ENCODE measurements at regions not wholly inside any gene's neighbourhood (a gene's known extent, or its start where the extent isn't known, plus 50 kb on each side); places are given as distances from the start of the nearest gene placed in this dataset.
A peak's percentile ranks its signal among the peaks of the same experiment; 100 is the strongest.
"Not testable (repeated sequence)": the region's sequence is repeated elsewhere in the genome, so short reads cannot be mapped to it uniquely, and the experiment has no call there.

- no peaks in the 10 kb centered on the region for H3K9me3 ChIP-seq (ENCODE audit: control insufficient read depth, low read depth, low read length)
- no peaks in the 10 kb centered on the region for H3K36me3 ChIP-seq (ENCODE audit: control insufficient read depth, low read depth, low read length)
- no peak overlapping the region for H3K9ac ChIP-seq (ENCODE audit: low read length)
- H3K27me3 ChIP-seq (ENCODE audit: control insufficient read depth, insufficient read depth, low read length), result no peaks in the 10 kb centered on the region
- H3K27ac ChIP-seq (ENCODE audit: low read length), result no peak overlapping the region
- peaks cover 8% of the 10 kb centered on the region for H3K4me1 ChIP-seq (ENCODE audit: control insufficient read depth, low read depth, low read length)
- H3K4me3 ChIP-seq (ENCODE audit: low read length), result no peak overlapping the region
These were observed 167.0 kb upstream of the PLXNC1 start for GRCh38 chr12:93981411-93981810.

- peaks cover 8% of the 10 kb centered on the region for H3K4me1 ChIP-seq (ENCODE audit: control insufficient read depth, low read depth, low read length)
- no peaks in the 10 kb centered on the region for H3K9me3 ChIP-seq (ENCODE audit: control insufficient read depth, low read depth, low read length)
- H3K4me3 ChIP-seq (ENCODE audit: low read length), result no peak overlapping the region
- H3K36me3 ChIP-seq (ENCODE audit: control insufficient read depth, low read depth, low read length), result no peaks in the 10 kb centered on the region
- H3K27ac ChIP-seq (ENCODE audit: low read length), result no peak overlapping the region
- no peak overlapping the region for H3K9ac ChIP-seq (ENCODE audit: low read length)
- H3K27me3 ChIP-seq (ENCODE audit: control insufficient read depth, insufficient read depth, low read length), result no peaks in the 10 kb centered on the region
These were observed 165.5 kb upstream of the PLXNC1 start for GRCh38 chr12:93982771-93983315.

GRCh38 chr12:93984005-93984404 lies 164.4 kb upstream of the PLXNC1 start:
- no peak overlapping the region for H3K4me3 ChIP-seq (ENCODE audit: low read length)
- H3K27me3 ChIP-seq (ENCODE audit: control insufficient read depth, insufficient read depth, low read length), result no peaks in the 10 kb centered on the region
- H3K36me3 ChIP-seq (ENCODE audit: control insufficient read depth, low read depth, low read length), result no peaks in the 10 kb centered on the region
- H3K9me3 ChIP-seq (ENCODE audit: control insufficient read depth, low read depth, low read length), result no peaks in the 10 kb centered on the region
- H3K9ac ChIP-seq (ENCODE audit: low read length), result no peak overlapping the region
- peaks cover 8% of the 10 kb centered on the region for H3K4me1 ChIP-seq (ENCODE audit: control insufficient read depth, low read depth, low read length)
- no peak overlapping the region for H3K27ac ChIP-seq (ENCODE audit: low read length)

GRCh38 chr12:93989949-93990348 lies 158.4 kb upstream of the PLXNC1 start:
- Histone ChIP-seq H3K27me3 (ENCODE audit: control insufficient read depth, insufficient read depth, low read length) (no peaks in the 10 kb centered on the region), H3K9ac (ENCODE audit: low read length) (no peak overlapping the region), H3K4me3 (ENCODE audit: low read length) (no peak overlapping the region), H3K4me1 (ENCODE audit: control insufficient read depth, low read depth, low read length) (peaks cover 5% of the 10 kb centered on the region), H3K9me3 (ENCODE audit: control insufficient read depth, low read depth, low read length) (no peaks in the 10 kb centered on the region), H3K36me3 (ENCODE audit: control insufficient read depth, low read depth, low read length) (no peaks in the 10 kb centered on the region), H3K27ac (ENCODE audit: low read length) (no peak overlapping the region)

GRCh38 chr12:93990832-93991803 lies 157.3 kb upstream of the PLXNC1 start:
- Histone ChIP-seq H3K27ac (ENCODE audit: low read length) (no peak overlapping the region), H3K36me3 (ENCODE audit: control insufficient read depth, low read depth, low read length) (no peaks in the 10 kb centered on the region), H3K27me3 (ENCODE audit: control insufficient read depth, insufficient read depth, low read length) (no peaks in the 10 kb centered on the region), H3K4me1 (ENCODE audit: control insufficient read depth, low read depth, low read length) (peaks cover 5% of the 10 kb centered on the region), H3K9me3 (ENCODE audit: control insufficient read depth, low read depth, low read length) (no peaks in the 10 kb centered on the region), H3K9ac (ENCODE audit: low read length) (no peak overlapping the region), H3K4me3 (ENCODE audit: low read length) (peak overlapping the region; percentile 24)

GRCh38 chr12:93991829-93992461 lies 156.4 kb upstream of the PLXNC1 start:
- Histone ChIP-seq H3K4me1 (ENCODE audit: control insufficient read depth, low read depth, low read length) (peaks cover 5% of the 10 kb centered on the region), H3K27me3 (ENCODE audit: control insufficient read depth, insufficient read depth, low read length) (no peaks in the 10 kb centered on the region), H3K4me3 (ENCODE audit: low read length) (no peak overlapping the region), H3K9me3 (ENCODE audit: control insufficient read depth, low read depth, low read length) (no peaks in the 10 kb centered on the region), H3K27ac (ENCODE audit: low read length) (no peak overlapping the region), H3K9ac (ENCODE audit: low read length) (no peak overlapping the region), H3K36me3 (ENCODE audit: control insufficient read depth, low read depth, low read length) (no peaks in the 10 kb centered on the region)

- Histone ChIP-seq H3K36me3 (ENCODE audit: control insufficient read depth, low read depth, low read length) (no peaks in the 10 kb centered on the region), H3K27me3 (ENCODE audit: control insufficient read depth, insufficient read depth, low read length) (no peaks in the 10 kb centered on the region), H3K4me1 (ENCODE audit: control insufficient read depth, low read depth, low read length) (peaks cover 5% of the 10 kb centered on the region), H3K27ac (ENCODE audit: low read length) (no peak overlapping the region), H3K9me3 (ENCODE audit: control insufficient read depth, low read depth, low read length) (no peaks in the 10 kb centered on the region), H3K4me3 (ENCODE audit: low read length) (no peak overlapping the region), H3K9ac (ENCODE audit: low read length) (no peak overlapping the region)
These were observed 153.7 kb upstream of the PLXNC1 start for GRCh38 chr12:93994721-93995120.

GRCh38 chr12:93996321-93996720 lies 152.1 kb upstream of the PLXNC1 start:
- Histone ChIP-seq H3K27me3 (ENCODE audit: control insufficient read depth, insufficient read depth, low read length) (no peaks in the 10 kb centered on the region), H3K4me1 (ENCODE audit: control insufficient read depth, low read depth, low read length) (peaks cover 3% of the 10 kb centered on the region), H3K9ac (ENCODE audit: low read length) (no peak overlapping the region), H3K9me3 (ENCODE audit: control insufficient read depth, low read depth, low read length) (no peaks in the 10 kb centered on the region), H3K27ac (ENCODE audit: low read length) (no peak overlapping the region), H3K4me3 (ENCODE audit: low read length) (no peak overlapping the region), H3K36me3 (ENCODE audit: control insufficient read depth, low read depth, low read length) (no peaks in the 10 kb centered on the region)

- Histone ChIP-seq H3K4me1 (ENCODE audit: control insufficient read depth, low read depth, low read length) (no peaks in the 10 kb centered on the region), H3K27ac (ENCODE audit: low read length) (no peak overlapping the region), H3K36me3 (ENCODE audit: control insufficient read depth, low read depth, low read length) (no peaks in the 10 kb centered on the region), H3K27me3 (ENCODE audit: control insufficient read depth, insufficient read depth, low read length) (no peaks in the 10 kb centered on the region), H3K4me3 (ENCODE audit: low read length) (no peak overlapping the region), H3K9me3 (ENCODE audit: control insufficient read depth, low read depth, low read length) (no peaks in the 10 kb centered on the region), H3K9ac (ENCODE audit: low read length) (no peak overlapping the region)
These were observed 146.7 kb upstream of the PLXNC1 start for GRCh38 chr12:94001691-94002090.

GRCh38 chr12:94002925-94003324 lies 145.5 kb upstream of the PLXNC1 start:
- H3K4me1 ChIP-seq (ENCODE audit: control insufficient read depth, low read depth, low read length); H3K9ac ChIP-seq (ENCODE audit: low read length); H3K4me3 ChIP-seq (ENCODE audit: low read length): not testable (repeated sequence)

GRCh38 chr12:94007833-94008232 lies 140.5 kb upstream of the PLXNC1 start:
- not testable (repeated sequence) for H3K4me3 ChIP-seq (ENCODE audit: low read length); H3K27me3 ChIP-seq (ENCODE audit: control insufficient read depth, insufficient read depth, low read length); H3K9ac ChIP-seq (ENCODE audit: low read length); H3K9me3 ChIP-seq (ENCODE audit: control insufficient read depth, low read depth, low read length); H3K36me3 ChIP-seq (ENCODE audit: control insufficient read depth, low read depth, low read length); H3K27ac ChIP-seq (ENCODE audit: low read length)
- peaks cover 19% of the 10 kb centered on the region for H3K4me1 ChIP-seq (ENCODE audit: control insufficient read depth, low read depth, low read length)

More at GRCh38 chr12:94002925-94003324, 145.5 kb upstream of the PLXNC1 start:
- not testable (repeated sequence) for H3K9me3 ChIP-seq (ENCODE audit: control insufficient read depth, low read depth, low read length); H3K27me3 ChIP-seq (ENCODE audit: control insufficient read depth, insufficient read depth, low read length); H3K36me3 ChIP-seq (ENCODE audit: control insufficient read depth, low read depth, low read length); H3K27ac ChIP-seq (ENCODE audit: low read length)

Data from iPS-18a (cell line).